Right atrium auricular region (tissue), 2 donors: ENCODE measurements at regions not wholly inside any gene's neighbourhood (a gene's known extent, or its start where the extent isn't known, plus 50 kb on each side); places are given as distances from the start of the nearest gene placed in this dataset.

Source experiments
- DNase-seq: peaks from one replicate; pipeline ENCODE4 v3.0.0-alpha.2; 2019; ENCODE audit warnings: low spot score
- H3K27ac ChIP-seq, 2 donors: fragments of 200-600 bp; sonication (generic); 1 replicate in 1 of 2; 2 replicates in 1 of 2; pipeline ENCODE4 v1.5.1; 2016 to 2019
- H3K27me3 ChIP-seq, 2 donors: fragments of 200-600 bp; sonication (generic); one replicate each; pipeline versions ENCODE4 v1.5.1 to v1.6.0; 2017 to 2019
- H3K36me3 ChIP-seq: fragments of 200-600 bp; sonication (generic); one replicate; pipeline ENCODE4 v1.5.1; 2016
- H3K4me1 ChIP-seq, 2 donors: fragments of 200-600 bp; sonication (generic); one replicate each; pipeline versions ENCODE4 v1.5.1 to v1.6.0; 2017 to 2019
- H3K4me3 ChIP-seq, 2 donors: fragments of 200-600 bp; sonication (generic); 1 replicate in 1 of 2; 2 replicates in 1 of 2; pipeline ENCODE4 v1.5.1; 2017 to 2019; ENCODE audit warnings: mild to moderate bottlenecking in 1 of 2, moderate library complexity in 1 of 2
- H3K9me3 ChIP-seq, 2 donors: fragments of 200-600 bp; sonication (generic); one replicate each; pipeline ENCODE4 v1.5.1; 2019
- TF ChIP-seq, protein P1 (sequence below), 2 donors: fragments of 200-600 bp; sonication (generic); IDR thresholded peaks; one replicate each; pipeline ENCODE4 v1.5.1; 2019; ENCODE audit warnings: antibody characterized with exemption in 2 of 2

- TF ChIP-seq, protein P1, sequence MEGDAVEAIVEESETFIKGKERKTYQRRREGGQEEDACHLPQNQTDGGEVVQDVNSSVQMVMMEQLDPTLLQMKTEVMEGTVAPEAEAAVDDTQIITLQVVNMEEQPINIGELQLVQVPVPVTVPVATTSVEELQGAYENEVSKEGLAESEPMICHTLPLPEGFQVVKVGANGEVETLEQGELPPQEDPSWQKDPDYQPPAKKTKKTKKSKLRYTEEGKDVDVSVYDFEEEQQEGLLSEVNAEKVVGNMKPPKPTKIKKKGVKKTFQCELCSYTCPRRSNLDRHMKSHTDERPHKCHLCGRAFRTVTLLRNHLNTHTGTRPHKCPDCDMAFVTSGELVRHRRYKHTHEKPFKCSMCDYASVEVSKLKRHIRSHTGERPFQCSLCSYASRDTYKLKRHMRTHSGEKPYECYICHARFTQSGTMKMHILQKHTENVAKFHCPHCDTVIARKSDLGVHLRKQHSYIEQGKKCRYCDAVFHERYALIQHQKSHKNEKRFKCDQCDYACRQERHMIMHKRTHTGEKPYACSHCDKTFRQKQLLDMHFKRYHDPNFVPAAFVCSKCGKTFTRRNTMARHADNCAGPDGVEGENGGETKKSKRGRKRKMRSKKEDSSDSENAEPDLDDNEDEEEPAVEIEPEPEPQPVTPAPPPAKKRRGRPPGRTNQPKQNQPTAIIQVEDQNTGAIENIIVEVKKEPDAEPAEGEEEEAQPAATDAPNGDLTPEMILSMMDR (IDR thresholded peaks at IDR 0.05), result no peak
- Histone ChIP-seq H3K27ac (no peak overlapping the region), H3K9me3 (peaks cover 0 to 3% of the 10 kb centered on the region in 2 donors), H3K36me3 (no peaks in the 10 kb centered on the region), H3K4me3 (no peak overlapping the region), H3K27me3 (no peaks in the 10 kb centered on the region), H3K4me1 (no peaks in the 10 kb centered on the region)
- DNase-seq, result no peak
These were observed 1475.5 kb upstream of the AGA start for GRCh38 chr4:178917756-178918155.

DNA sequence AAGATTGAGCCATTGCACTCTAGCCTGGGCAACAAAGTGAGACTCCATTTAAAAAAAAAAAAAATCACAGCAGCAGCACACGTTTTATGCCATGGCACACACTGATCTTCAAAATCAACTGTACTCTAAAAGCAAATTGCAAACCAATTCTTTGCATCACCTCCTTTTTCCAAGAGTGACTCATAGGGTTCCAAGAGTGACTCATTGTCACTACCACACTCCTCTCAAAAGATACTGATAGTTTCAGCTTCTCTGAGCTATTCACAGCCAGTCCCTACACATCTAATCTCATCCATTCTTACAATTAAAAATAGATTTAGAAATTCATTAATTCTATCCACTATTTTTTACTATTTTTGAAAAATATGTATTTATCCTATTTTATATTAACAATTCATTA, 1494.9 kb upstream of the AGA start:
- Histone ChIP-seq H3K4me3 (no peak overlapping the region), H3K27ac (no peak overlapping the region), H3K27me3 (no peaks in the 10 kb centered on the region), H3K9me3 (no peaks in the 10 kb centered on the region), H3K36me3 (no peaks in the 10 kb centered on the region), H3K4me1 (no peaks in the 10 kb centered on the region)
- DNase-seq, result no peak
- TF ChIP-seq, protein P1 (IDR thresholded peaks at IDR 0.05), result no peak

- no peak for DNase-seq
- Histone ChIP-seq H3K9me3 (no peaks in the 10 kb centered on the region), H3K4me3 (no peak overlapping the region), H3K27ac (no peak overlapping the region), H3K36me3 (no peaks in the 10 kb centered on the region), H3K27me3 (no peaks in the 10 kb centered on the region), H3K4me1 (no peaks in the 10 kb centered on the region)
- TF ChIP-seq, protein P1 (IDR thresholded peaks at IDR 0.05), result no peak
These were observed 1499.7 kb upstream of the AGA start for GRCh38 chr4:178941975-178942374.

GRCh38 chr4:178953447-178954120, 1511.3 kb upstream of the AGA start:
- TF ChIP-seq, protein P1 (IDR thresholded peaks at IDR 0.05), result no peak
- H3K27ac ChIP-seq, result no peak overlapping the region
- H3K36me3 ChIP-seq, result no peaks in the 10 kb centered on the region
- H3K4me3 ChIP-seq, result no peak overlapping the region
- no peaks in the 10 kb centered on the region for H3K27me3 ChIP-seq
- DNase-seq, result no peak
- no peaks in the 10 kb centered on the region for H3K9me3 ChIP-seq
- no peaks in the 10 kb centered on the region for H3K4me1 ChIP-seq

DNA sequence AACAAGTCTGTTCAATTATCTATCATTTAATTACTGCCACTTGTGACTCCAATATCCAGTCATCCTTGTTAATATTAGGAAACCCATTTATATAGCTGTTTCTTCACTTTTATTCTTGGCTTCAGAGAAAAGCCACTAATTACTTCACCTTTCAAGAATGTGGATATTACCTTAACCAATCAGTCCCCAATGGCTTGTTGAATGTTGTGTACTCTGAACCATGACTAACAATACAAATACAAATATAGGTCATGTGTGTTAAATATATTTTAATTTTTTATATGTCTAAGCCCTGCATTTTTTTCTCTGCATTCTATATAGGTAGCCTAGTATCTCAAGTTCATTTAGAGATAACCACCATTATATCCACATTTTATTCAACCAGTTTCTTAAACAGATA, 1513.4 kb upstream of the AGA start:
- Histone ChIP-seq H3K27ac (no peak overlapping the region), H3K4me1 (no peaks in the 10 kb centered on the region), H3K27me3 (no peaks in the 10 kb centered on the region), H3K9me3 (no peaks in the 10 kb centered on the region), H3K4me3 (no peak overlapping the region), H3K36me3 (no peaks in the 10 kb centered on the region)
- TF ChIP-seq, protein P1 (IDR thresholded peaks at IDR 0.05), result no peak
- no peak for DNase-seq
